HG03354 (cell line): ENCODE measurements at regions not wholly inside any gene's neighbourhood (a gene's known extent, or its start where the extent isn't known, plus 50 kb on each side); places are given as distances from the start of the nearest gene placed in this dataset.
"Not testable (repeated sequence)": the region's sequence is repeated elsewhere in the genome, so short reads cannot be mapped to it uniquely, and the experiment has no call there.

Source experiments
- ATAC-seq: cut with Tn5 transposase; IDR thresholded peaks from one replicate; pipeline ENCODE4 v1.9.1; 2021; ENCODE audit warnings: mild to moderate bottlenecking; ENCODE audit not compliant: unreplicated experiment, poor library complexity, severe bottlenecking

GRCh38 chr6:121794630-121795029 is 359.2 kb downstream of the GJA1 start:
- ATAC-seq: no peak

DNA sequence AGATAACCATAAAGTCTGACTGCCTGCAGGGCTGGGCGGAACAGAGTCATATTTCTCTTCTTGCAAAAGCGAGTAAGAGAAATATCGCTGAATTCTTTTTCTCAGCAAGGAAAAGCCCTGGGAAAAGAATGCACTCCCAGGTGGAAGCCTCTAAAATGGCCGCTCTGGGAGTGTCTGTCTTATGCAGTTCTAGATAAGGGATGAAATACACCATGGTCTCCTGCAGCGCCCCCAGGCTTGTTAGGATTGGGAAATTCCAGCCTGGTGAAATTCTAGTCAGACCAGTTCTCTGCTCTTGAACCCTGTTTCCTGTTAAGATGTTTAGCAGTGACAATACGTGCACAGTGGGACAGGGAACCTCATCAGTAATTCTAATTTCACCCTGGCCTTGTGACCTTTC is 362.2 kb downstream of the GJA1 start:
- ATAC-seq: not testable (repeated sequence)

DNA sequence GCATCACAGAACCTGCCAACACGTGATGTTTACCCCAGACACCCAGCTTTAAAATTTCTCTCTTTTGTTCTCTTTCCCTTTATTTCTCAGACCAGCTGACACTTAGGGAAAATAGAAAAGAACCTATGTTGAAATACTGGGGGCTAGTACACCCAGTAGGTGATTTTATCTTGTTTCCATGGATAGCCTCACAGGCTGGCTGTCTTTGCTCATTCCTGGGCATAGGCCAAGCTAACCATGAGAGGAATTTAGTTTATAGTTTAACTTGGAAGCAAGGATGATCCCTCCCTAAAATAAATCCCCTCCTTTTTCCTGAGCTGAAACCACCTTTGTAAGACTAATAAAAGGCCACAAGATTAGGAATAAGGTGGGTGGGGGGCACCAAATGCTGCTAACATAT is 362.7 kb downstream of the GJA1 start:
- ATAC-seq: not testable (repeated sequence)

DNA sequence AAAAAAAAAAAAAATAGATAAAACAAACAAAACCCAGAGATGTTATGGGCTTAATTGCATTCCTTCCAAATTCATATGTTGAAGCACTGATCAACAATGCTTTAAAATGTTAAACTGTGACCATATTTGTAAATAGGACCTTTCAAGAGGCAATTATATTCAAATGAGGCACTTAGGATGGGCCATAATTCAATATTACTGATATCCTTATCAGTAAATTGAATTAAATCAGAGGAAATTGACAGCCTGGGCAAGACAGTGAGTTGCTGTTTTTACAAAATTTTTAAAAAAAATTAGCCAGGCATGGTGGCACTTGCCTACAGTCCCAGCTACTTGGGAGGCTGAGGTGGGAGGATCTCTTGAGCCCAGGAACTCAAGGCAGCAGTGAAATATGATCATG is 364.1 kb downstream of the GJA1 start:
- ATAC-seq: no peak

DNA sequence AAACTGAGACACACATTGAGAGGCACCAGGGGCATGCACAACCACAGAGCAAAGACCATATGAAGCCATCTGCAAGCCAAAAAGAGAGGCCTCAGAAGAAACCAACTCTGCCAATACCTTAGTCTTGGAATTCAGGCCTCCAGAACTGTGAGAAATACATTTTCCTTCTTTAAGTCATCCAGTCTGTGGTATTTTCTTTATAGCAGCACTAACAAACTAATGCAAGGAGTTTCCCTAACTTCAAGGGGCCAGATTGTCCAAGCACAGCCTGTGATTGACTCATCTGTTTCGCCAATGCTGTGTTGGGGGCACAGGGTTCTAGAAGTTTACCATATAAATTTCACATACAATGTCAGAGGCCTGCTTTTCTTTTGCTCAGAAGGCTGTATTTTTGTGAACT is 364.6 kb downstream of the GJA1 start:
- ATAC-seq: no peak

DNA sequence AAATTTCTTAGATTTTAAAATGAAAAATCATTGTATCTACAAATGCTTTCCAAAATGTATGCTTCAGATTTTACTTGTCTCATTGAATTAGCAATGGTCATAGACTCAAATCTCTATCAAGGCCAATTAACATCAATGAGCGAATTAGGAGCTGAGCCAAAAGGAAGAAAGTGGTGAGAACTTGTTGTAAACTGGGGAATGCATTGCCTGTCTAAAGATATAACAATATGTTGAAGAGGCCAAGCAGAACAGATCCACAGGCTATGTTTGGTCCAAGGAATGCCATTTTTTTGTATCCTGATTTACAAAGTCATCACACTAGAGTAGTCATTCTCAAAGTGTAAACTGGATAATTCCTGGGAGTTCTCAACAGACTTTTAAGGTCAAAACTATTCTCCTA is 370.7 kb downstream of the GJA1 start:
- ATAC-seq: no peak

GRCh38 chr6:121809211-121809610 is 373.8 kb downstream of the GJA1 start:
- no peak for ATAC-seq

DNA sequence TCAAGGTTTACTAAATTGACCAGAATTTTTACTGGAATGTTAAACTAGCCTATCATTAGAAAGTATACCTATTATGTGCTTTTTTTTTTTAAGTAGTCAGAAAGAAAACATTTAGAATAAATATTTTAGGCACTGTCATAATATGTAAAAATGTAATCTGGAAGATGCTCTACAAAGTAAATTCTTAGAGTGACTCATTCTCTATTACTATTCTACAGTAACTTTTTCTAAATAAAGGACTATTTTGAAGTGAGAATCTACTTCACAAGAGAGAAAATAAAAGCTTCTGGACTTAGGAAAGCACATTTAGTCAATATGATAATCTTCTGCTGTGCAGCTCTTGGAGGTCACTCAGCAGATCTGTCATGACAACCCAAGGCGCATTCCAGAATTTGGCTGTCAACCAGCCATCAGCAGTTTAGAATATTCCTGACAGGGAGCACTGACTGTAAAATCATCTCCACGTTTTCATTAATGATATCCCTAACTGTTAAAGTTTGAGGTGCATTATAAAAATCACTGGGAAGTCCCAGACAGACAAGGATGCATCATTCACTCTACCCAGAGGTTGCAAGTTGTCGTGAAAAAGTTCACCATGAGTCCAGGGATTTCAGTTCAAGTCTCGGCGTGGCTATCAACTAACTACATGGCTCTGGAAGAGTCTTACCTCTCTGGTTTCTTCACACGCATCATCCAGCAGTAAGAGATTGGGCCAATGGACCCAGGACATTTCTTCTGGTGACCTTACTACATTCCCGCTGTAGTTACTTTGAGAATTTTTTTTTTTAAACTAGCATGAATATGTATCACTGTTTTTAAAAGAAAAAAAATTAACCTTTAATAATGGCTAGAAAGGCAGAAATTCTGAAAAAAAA is 374.9 kb downstream of the GJA1 start:
- ATAC-seq: no peak

DNA sequence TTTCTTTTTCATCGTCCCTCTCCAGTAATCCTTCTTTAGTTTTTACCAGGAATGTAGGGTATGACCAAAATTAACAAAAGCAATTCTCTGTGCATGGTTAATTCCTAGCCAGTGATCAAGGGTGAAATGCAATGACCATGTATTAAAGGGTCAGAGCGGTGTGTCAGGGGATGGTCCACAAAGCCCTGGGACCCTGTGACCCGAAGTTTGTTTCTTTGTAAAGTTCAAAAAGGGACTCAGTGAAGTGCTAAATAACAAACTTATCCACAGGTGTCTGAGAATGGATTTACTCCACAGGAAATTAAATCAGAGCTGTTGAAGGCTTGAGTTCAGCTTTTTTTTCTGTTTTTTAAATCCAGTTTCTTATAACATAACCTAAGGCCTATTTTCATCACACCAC is 375.7 kb downstream of the GJA1 start:
- no peak for ATAC-seq

GRCh38 chr6:121816361-121816760 is 380.9 kb downstream of the GJA1 start:
- no peak for ATAC-seq

GRCh38 chr6:121816906-121817540 is 381.6 kb downstream of the GJA1 start:
- ATAC-seq: no peak

GRCh38 chr6:121823437-121823851 is 388.0 kb downstream of the GJA1 start:
- no peak for ATAC-seq

GRCh38 chr6:121826156-121826810 is 390.8 kb downstream of the GJA1 start:
- no peak for ATAC-seq

DNA sequence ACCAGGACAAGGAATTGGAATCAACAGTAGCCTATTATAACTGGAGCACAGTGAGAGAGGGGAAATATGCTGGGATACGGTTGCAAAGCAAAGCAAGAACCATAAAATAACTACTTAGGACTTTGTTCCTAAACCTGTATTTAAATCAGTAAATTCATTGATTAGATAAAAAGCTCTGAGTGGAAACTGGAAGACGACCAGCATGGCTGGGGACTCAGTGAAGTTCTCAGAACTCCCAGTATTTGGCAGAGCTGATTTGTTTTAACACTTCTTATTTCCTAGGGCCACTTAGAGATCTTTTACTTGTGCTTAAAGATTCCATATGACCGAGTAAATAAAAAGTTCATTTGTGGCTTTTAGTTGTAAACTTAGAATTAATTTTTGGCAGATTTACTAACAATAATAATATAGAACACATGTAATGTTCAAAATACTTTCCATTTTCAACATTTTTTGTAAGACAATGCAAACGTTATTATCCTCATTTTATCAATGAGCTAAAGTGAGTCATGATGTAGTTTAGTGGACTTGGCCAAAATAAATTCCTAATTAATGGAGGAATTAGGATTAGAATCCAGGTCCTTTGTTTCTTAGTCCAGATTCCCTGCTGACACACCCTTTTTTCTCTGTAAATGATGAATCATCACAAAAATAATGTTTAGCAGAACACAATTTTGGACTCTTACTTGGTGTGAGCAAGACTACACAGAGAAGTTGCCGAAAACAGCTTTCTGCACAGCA is 392.9 kb downstream of the GJA1 start:
- no peak for ATAC-seq

GRCh38 chr6:121830736-121831135 is 395.3 kb downstream of the GJA1 start:
- no peak for ATAC-seq

- no peak for ATAC-seq
Observed at GRCh38 chr6:121835662-121836061, 400.2 kb downstream of the GJA1 start.

- ATAC-seq: no peak
Observed at GRCh38 chr6:121837545-121838229, 402.2 kb downstream of the GJA1 start.

GRCh38 chr6:121838842-121839241 is 403.4 kb downstream of the GJA1 start:
- ATAC-seq: no peak

DNA sequence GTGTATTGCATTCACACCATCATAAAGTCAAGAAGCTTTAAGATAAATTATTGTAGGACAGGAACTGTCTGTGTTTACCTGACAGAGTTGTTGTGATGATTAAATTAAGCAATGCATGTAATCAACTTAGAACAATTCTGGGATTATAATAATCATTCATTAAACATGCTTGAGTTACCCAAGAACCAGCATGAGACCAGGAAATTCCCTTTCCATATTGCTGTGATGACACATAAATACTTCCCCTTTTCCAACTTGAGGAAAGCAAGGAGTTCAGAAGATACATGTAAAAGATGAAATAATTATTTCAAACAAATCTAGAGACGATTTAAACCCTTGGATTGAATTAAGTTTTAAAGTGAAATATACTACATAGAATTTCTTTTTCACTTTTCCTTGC is 404.4 kb downstream of the GJA1 start:
- ATAC-seq: no peak

DNA sequence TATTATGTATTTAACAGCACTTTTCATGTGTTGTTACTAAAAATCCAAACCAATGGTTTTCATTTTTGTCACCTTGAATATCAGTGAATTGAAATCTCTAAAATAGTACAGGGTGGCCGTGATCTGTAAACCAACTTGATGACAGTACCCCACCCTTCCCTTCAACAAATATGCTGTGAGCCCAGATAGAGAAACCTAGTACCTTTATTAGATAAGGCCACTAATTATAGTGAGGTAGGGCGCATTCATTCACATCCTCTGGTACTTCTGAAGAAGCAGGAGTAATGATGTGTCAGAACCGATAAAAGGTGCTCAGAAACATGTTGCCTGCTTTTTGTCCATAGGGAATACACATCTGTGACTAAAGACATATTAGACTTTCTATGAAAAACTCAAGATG is 409.5 kb downstream of the GJA1 start:
- no peak for ATAC-seq
